Fibroblast of lung (primary cell): ENCODE measurements at regions not wholly inside any gene's neighbourhood (a gene's known extent, or its start where the extent isn't known, plus 50 kb on each side); places are given as distances from the start of the nearest gene placed in this dataset.

Source experiments
- DNase-seq, 2 donors: peaks; one replicate each; pipeline versions ENCODE4 v3.0.0 to v3.0.0-alpha.2; 2010; ENCODE audit warnings: low read depth in 2 of 2
- H2AFZ ChIP-seq: 2 replicates; pipeline ENCODE4 v1.5.1; 2012; ENCODE audit warnings: low read length, control low read depth, inconsistent platforms
- H3K27ac ChIP-seq: 2 replicates; pipeline ENCODE4 v1.5.1; 2011; ENCODE audit warnings: low read length, control low read depth; ENCODE audit not compliant: insufficient read depth
- H3K27me3 ChIP-seq: 2 replicates; pipeline ENCODE4 v1.5.1; 2011; ENCODE audit warnings: mild to moderate bottlenecking, low read length; ENCODE audit not compliant: control insufficient read depth, insufficient read depth
- H3K36me3 ChIP-seq: 2 replicates; pipeline ENCODE4 v1.5.1; 2011; ENCODE audit warnings: low read length; ENCODE audit not compliant: control insufficient read depth, insufficient read depth
- H3K4me1 ChIP-seq: 2 replicates; pipeline ENCODE4 v1.5.1; 2011; ENCODE audit warnings: low read length; ENCODE audit not compliant: control insufficient read depth, insufficient read depth; ENCODE audit errors: extremely low read depth
- H3K4me2 ChIP-seq: 2 replicates; pipeline ENCODE4 v1.5.1; 2011; ENCODE audit warnings: low read length, control low read depth; ENCODE audit not compliant: insufficient read depth; ENCODE audit errors: extremely low read depth
- H3K4me3 ChIP-seq, 4 experiments: fragments of 200-600 bp in 1 of 4; sonication (generic) in 1 of 4; replicated peaks in 1 of 4; 2 replicates each; pipeline ENCODE4 v1.5.1; 2011 to 2016; ENCODE audit warnings: low read length in 4 of 4, low read depth in 3 of 4, mild to moderate bottlenecking in 3 of 4, control low read depth in 2 of 4, inconsistent platforms in 1 of 4, mixed read lengths in 1 of 4; ENCODE audit not compliant: insufficient read depth in 1 of 4; ENCODE audit errors: control extremely low read depth in 1 of 4
- H3K79me2 ChIP-seq: 2 replicates; pipeline ENCODE4 v1.5.1; 2012; ENCODE audit warnings: mild to moderate bottlenecking, low read length, inconsistent platforms; ENCODE audit not compliant: control insufficient read depth, insufficient read depth
- H3K9ac ChIP-seq: 2 replicates; pipeline ENCODE4 v1.5.1; 2011; ENCODE audit warnings: mild to moderate bottlenecking, low read length, control low read depth; ENCODE audit not compliant: insufficient read depth
- H3K9me3 ChIP-seq: 2 replicates; pipeline ENCODE4 v1.5.1; 2012; ENCODE audit warnings: low read depth, low read length; ENCODE audit not compliant: control insufficient read depth, insufficient read depth
- H4K20me1 ChIP-seq: 2 replicates; pipeline ENCODE4 v1.5.1; 2011; ENCODE audit warnings: low read length; ENCODE audit not compliant: control insufficient read depth, insufficient read depth; ENCODE audit errors: extremely low read depth
- EZH2 ChIP-seq: IDR thresholded peaks from 2 replicates; pipeline ENCODE4 v1.5.1; 2012; ENCODE audit warnings: low read length, control low read depth, mild to moderate bottlenecking; ENCODE audit errors: missing control alignments
- TF ChIP-seq, protein P1 (sequence below), 2 donors: IDR thresholded peaks in 1 of 2; conservative IDR thresholded peaks in 1 of 2; 1 replicate in 1 of 2; 2 replicates in 1 of 2; pipeline ENCODE4 v1.5.1; 2011 to 2012; ENCODE audit warnings: low read length in 2 of 2, control low read depth in 1 of 2, inconsistent platforms in 1 of 2, low read depth in 1 of 2, mild to moderate bottlenecking in 1 of 2

DNA sequence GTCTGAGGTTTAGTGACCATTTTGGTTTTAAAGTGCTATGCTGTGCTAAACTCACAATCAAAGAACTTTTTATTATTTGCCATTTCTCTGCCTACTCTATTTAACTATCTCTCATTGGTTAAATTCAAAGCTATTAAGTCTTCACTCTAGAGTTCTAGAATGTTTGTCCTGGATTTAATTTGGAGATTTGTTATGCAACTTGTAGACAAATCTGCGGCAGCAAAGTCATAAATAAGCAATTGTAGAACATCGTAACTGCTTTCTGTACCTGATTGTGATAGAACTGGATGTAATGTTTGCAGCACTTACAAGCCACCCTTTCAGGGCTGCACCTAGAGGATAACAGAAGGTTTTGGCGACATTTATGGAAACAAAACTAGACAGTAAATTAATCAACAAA, 566.5 kb upstream of the ADGRL2 start:
- no peak overlapping the region for H3K27ac ChIP-seq
- TF ChIP-seq EZH2 = no peak
- TF ChIP-seq, protein P1, sequence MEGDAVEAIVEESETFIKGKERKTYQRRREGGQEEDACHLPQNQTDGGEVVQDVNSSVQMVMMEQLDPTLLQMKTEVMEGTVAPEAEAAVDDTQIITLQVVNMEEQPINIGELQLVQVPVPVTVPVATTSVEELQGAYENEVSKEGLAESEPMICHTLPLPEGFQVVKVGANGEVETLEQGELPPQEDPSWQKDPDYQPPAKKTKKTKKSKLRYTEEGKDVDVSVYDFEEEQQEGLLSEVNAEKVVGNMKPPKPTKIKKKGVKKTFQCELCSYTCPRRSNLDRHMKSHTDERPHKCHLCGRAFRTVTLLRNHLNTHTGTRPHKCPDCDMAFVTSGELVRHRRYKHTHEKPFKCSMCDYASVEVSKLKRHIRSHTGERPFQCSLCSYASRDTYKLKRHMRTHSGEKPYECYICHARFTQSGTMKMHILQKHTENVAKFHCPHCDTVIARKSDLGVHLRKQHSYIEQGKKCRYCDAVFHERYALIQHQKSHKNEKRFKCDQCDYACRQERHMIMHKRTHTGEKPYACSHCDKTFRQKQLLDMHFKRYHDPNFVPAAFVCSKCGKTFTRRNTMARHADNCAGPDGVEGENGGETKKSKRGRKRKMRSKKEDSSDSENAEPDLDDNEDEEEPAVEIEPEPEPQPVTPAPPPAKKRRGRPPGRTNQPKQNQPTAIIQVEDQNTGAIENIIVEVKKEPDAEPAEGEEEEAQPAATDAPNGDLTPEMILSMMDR (conservative IDR thresholded peaks at IDR 0.05 in 1 of 2, IDR thresholded peaks at IDR 0.05 in 1 of 2; ENCODE audit: low read depth in 1 of 2, low read length in 2 of 2) = no peak
- peak overlapping the region; percentile 5 for H2AFZ ChIP-seq
- H3K27me3 ChIP-seq = no peaks in the 10 kb centered on the region
- H3K36me3 ChIP-seq = no peaks in the 10 kb centered on the region
- no peak for DNase-seq
- H3K9ac ChIP-seq = no peak overlapping the region
- no peak overlapping the region for H3K4me2 ChIP-seq
- no peaks in the 10 kb centered on the region for H3K9me3 ChIP-seq
- no peaks in the 10 kb centered on the region for H4K20me1 ChIP-seq
- H3K79me2 ChIP-seq = no peaks in the 10 kb centered on the region
- no peaks in the 10 kb centered on the region for H3K4me1 ChIP-seq
- H3K4me3 ChIP-seq = no peak overlapping the region

DNA sequence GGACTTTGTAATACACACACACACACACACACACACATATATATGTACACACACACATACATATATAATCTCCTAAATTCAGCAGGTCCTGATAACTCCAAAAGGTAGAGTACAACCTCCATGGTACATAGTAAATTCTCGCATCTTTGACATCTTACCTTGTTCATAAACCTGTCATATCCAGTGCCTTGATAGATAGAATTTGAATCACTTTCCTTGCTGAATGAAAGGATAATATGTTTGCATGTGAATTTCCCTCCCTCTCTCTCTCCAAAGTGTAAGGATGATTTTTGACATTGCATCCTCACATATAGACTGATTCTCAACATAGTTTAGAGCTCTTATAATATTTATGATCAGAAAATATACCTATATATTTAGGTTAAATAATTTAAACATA, 567.1 kb upstream of the ADGRL2 start:
- Histone ChIP-seq H3K4me3 (no peak overlapping the region), H3K79me2 (no peaks in the 10 kb centered on the region), H3K9me3 (no peaks in the 10 kb centered on the region), H3K9ac (no peak overlapping the region), H3K4me1 (no peaks in the 10 kb centered on the region), H3K27me3 (no peaks in the 10 kb centered on the region), H3K4me2 (no peak overlapping the region), H3K27ac (no peak overlapping the region), H2AFZ (no peak overlapping the region), H3K36me3 (no peaks in the 10 kb centered on the region), H4K20me1 (no peaks in the 10 kb centered on the region)
- TF ChIP-seq EZH2 = no peak
- TF ChIP-seq, protein P1 (conservative IDR thresholded peaks at IDR 0.05 in 1 of 2, IDR thresholded peaks at IDR 0.05 in 1 of 2; ENCODE audit: low read depth in 1 of 2, low read length in 2 of 2) = no peak
- DNase-seq = no peak

DNA sequence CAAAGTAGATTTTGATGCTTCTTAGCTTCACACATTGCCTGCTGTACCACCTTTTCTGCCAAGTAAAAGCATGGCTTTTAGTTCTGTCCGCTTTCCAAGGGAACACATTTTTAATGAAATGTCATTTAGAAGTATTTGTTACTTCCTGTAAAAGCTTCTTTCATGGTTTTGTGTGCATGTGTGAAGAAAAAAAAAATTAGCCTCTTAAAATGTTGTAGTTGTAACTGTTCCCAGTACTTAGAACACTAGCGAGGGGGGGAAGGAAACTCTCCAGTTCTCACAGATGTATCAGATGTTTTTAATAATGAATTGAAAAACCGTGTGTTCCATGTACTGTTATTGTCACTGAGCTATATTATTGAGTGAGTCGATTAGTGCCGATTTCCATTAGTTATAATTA, 568.3 kb upstream of the ADGRL2 start:
- peak in 1 of 2 donors; percentile 25 for DNase-seq

More for the DNA sequence above, 568.3 kb upstream of the ADGRL2 start:
- no peak overlapping the region for H3K4me3 ChIP-seq
- peak overlapping the region; percentile 57 for H2AFZ ChIP-seq
- no peaks in the 10 kb centered on the region for H3K79me2 ChIP-seq
- no peaks in the 10 kb centered on the region for H3K9me3 ChIP-seq
- H3K4me2 ChIP-seq = no peak overlapping the region
- H4K20me1 ChIP-seq = no peaks in the 10 kb centered on the region
- H3K27ac ChIP-seq = no peak overlapping the region
- TF ChIP-seq, protein P1 (conservative IDR thresholded peaks at IDR 0.05 in 1 of 2, IDR thresholded peaks at IDR 0.05 in 1 of 2; ENCODE audit: low read depth in 1 of 2, low read length in 2 of 2) = no peak
- TF ChIP-seq EZH2 = no peak
- no peaks in the 10 kb centered on the region for H3K27me3 ChIP-seq
- H3K36me3 ChIP-seq = no peaks in the 10 kb centered on the region
- no peak overlapping the region for H3K9ac ChIP-seq
- H3K4me1 ChIP-seq = no peaks in the 10 kb centered on the region
